ENCODE measurements at regions not wholly inside any gene's neighbourhood (a gene's known extent, or its start where the extent isn't known, plus 50 kb on each side); places are given as distances from the start of the nearest gene placed in this dataset.

GRCh38 chr4:41409594-41409895 is 128.4 kb upstream of the LIMCH1 start:
- TF ChIP-seq, protein P1, sequence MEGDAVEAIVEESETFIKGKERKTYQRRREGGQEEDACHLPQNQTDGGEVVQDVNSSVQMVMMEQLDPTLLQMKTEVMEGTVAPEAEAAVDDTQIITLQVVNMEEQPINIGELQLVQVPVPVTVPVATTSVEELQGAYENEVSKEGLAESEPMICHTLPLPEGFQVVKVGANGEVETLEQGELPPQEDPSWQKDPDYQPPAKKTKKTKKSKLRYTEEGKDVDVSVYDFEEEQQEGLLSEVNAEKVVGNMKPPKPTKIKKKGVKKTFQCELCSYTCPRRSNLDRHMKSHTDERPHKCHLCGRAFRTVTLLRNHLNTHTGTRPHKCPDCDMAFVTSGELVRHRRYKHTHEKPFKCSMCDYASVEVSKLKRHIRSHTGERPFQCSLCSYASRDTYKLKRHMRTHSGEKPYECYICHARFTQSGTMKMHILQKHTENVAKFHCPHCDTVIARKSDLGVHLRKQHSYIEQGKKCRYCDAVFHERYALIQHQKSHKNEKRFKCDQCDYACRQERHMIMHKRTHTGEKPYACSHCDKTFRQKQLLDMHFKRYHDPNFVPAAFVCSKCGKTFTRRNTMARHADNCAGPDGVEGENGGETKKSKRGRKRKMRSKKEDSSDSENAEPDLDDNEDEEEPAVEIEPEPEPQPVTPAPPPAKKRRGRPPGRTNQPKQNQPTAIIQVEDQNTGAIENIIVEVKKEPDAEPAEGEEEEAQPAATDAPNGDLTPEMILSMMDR (conservative IDR thresholded peaks at IDR 0.05; ENCODE audit: low read depth in 2 of 2): no peak
- TF ChIP-seq ETS1 (IDR thresholded peaks at IDR 0.05): no peak
- no peak for TF ChIP-seq POLR2AphosphoS5 (IDR thresholded peaks at IDR 0.05; ENCODE audit: low read depth)
- TF ChIP-seq, protein P2, sequence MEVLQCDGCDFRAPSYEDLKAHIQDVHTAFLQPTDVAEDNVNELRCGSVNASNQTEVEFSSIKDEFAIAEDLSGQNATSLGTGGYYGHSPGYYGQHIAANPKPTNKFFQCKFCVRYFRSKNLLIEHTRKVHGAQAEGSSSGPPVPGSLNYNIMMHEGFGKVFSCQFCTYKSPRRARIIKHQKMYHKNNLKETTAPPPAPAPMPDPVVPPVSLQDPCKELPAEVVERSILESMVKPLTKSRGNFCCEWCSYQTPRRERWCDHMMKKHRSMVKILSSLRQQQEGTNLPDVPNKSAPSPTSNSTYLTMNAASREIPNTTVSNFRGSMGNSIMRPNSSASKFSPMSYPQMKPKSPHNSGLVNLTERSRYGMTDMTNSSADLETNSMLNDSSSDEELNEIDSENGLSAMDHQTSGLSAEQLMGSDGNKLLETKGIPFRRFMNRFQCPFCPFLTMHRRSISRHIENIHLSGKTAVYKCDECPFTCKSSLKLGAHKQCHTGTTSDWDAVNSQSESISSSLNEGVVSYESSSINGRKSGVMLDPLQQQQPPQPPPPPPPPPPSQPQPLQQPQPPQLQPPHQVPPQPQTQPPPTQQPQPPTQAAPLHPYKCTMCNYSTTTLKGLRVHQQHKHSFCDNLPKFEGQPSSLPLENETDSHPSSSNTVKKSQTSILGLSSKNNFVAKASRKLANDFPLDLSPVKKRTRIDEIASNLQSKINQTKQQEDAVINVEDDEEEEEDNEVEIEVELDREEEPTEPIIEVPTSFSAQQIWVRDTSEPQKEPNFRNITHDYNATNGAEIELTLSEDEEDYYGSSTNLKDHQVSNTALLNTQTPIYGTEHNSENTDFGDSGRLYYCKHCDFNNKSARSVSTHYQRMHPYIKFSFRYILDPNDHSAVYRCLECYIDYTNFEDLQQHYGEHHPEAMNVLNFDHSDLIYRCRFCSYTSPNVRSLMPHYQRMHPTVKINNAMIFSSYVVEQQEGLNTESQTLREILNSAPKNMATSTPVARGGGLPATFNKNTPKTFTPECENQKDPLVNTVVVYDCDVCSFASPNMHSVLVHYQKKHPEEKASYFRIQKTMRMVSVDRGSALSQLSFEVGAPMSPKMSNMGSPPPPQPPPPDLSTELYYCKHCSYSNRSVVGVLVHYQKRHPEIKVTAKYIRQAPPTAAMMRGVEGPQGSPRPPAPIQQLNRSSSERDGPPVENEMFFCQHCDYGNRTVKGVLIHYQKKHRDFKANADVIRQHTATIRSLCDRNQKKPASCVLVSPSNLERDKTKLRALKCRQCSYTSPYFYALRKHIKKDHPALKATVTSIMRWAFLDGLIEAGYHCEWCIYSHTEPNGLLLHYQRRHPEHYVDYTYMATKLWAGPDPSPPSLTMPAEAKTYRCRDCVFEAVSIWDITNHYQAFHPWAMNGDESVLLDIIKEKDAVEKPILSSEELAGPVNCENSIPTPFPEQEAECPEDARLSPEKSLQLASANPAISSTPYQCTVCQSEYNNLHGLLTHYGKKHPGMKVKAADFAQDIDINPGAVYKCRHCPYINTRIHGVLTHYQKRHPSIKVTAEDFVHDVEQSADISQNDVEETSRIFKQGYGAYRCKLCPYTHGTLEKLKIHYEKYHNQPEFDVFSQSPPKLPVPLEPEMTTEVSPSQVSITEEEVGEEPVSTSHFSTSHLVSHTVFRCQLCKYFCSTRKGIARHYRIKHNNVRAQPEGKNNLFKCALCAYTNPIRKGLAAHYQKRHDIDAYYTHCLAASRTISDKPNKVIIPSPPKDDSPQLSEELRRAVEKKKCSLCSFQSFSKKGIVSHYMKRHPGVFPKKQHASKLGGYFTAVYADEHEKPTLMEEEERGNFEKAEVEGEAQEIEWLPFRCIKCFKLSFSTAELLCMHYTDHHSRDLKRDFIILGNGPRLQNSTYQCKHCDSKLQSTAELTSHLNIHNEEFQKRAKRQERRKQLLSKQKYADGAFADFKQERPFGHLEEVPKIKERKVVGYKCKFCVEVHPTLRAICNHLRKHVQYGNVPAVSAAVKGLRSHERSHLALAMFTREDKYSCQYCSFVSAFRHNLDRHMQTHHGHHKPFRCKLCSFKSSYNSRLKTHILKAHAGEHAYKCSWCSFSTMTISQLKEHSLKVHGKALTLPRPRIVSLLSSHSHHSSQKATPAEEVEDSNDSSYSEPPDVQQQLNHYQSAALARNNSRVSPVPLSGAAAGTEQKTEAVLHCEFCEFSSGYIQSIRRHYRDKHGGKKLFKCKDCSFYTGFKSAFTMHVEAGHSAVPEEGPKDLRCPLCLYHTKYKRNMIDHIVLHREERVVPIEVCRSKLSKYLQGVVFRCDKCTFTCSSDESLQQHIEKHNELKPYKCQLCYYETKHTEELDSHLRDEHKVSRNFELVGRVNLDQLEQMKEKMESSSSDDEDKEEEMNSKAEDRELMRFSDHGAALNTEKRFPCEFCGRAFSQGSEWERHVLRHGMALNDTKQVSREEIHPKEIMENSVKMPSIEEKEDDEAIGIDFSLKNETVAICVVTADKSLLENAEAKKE (CRISPR knock-in tag; IDR thresholded peaks at IDR 0.05): no peak
- TF ChIP-seq REST (IDR thresholded peaks at IDR 0.05; ENCODE audit: unreplicated experiment): no peak
- no peak for TF ChIP-seq EZH2 (IDR thresholded peaks at IDR 0.05; ENCODE audit: low read depth, unreplicated experiment)
- TF ChIP-seq EZH2phosphoT487 (IDR thresholded peaks at IDR 0.05; ENCODE audit: unreplicated experiment): no peak
- no peak for TF ChIP-seq JUNB (IDR thresholded peaks at IDR 0.05; ENCODE audit: unreplicated experiment)
- TF ChIP-seq ZNF331 (CRISPR knock-in tag; IDR thresholded peaks at IDR 0.05; ENCODE audit: low read depth): no peak
- TF ChIP-seq CREB1 (CRISPR knock-in tag; IDR thresholded peaks at IDR 0.05; ENCODE audit: low read depth): no peak
- TF ChIP-seq STAT1 (IDR thresholded peaks at IDR 0.05; ENCODE audit: unreplicated experiment): no peak
